HepG2 (cell line): ENCODE measurements at regions not wholly inside any gene's neighbourhood (a gene's known extent, or its start where the extent isn't known, plus 50 kb on each side); places are given as distances from the start of the nearest gene placed in this dataset.

Experiments used
- ATAC-seq: fragments of 200-7000 bp; cut with Tn5 transposase; 3 replicates; pipeline ENCODE4 v1.9.1; 2020; ENCODE audit warnings: mild to moderate bottlenecking, moderate library complexity
- BruUV-seq: library from RNA; stranded (reverse); fragments of 400-500 nt; replicated peaks from 2 replicates; lab custom pipeline; 2021; lab: Mats Ljungman, UMichigan
- CTCF ChIA-PET: fragments of 300-600 bp; formaldehyde crosslinking; extraction: SDS; loops from one replicate; lab custom pipeline; 2021; ENCODE audit warnings: low total read pairs, inconsistent platforms, low intra/inter-chr PET ratio; lab: Yijun Ruan, JAX
- POLR2A ChIA-PET: fragments of 350-600 bp; sonication (Branson Sonifier 250); formaldehyde crosslinking; loops from one replicate; lab custom pipeline; 2020; ENCODE audit warnings: antibody characterized with exemption, inconsistent platforms; lab: Yijun Ruan, JAX
- DNase-seq: peaks from one replicate; pipeline ENCODE4 v3.0.0-alpha.2; 2015; ENCODE audit warnings: low spot score
- FAIRE-seq: peaks from 3 replicates; lab custom pipeline; 2011; peaks lifted over from hg19 to GRCh38; lab: Jason Lieb, UNC
- H2AFZ ChIP-seq: one replicate; pipeline ENCODE4 v1.6.1; 2011; ENCODE audit warnings: low read length, inconsistent platforms
- H3K27ac ChIP-seq: fragments of 300-600 bp; 3 replicates; pipeline ENCODE4 v1.8.0; 2011; ENCODE audit warnings: mixed run types, mild to moderate bottlenecking, mixed read lengths, low read length, inconsistent platforms; ENCODE audit not compliant: insufficient read depth; ENCODE audit errors: extremely low read length
- H3K27me3 ChIP-seq, 2 experiments: fragments of 200-600 bp in 1 of 2; 2 replicates in 1 of 2; 3 replicates in 1 of 2; pipeline versions ENCODE4 v1.6.0 to v1.8.0; 2011; ENCODE audit warnings: low read length in 2 of 2, mild to moderate bottlenecking in 2 of 2, moderate library complexity in 2 of 2, inconsistent platforms in 1 of 2; ENCODE audit not compliant: insufficient read depth in 2 of 2, control insufficient read depth in 1 of 2
- H3K36me3 ChIP-seq, 2 experiments: fragments of 200-600 bp in 1 of 2; replicated peaks in 1 of 2; 2 replicates in 1 of 2; 3 replicates in 1 of 2; pipeline versions ENCODE4 v1.5.1 to v1.8.0; 2011; ENCODE audit warnings: low read length in 2 of 2, inconsistent platforms in 1 of 2; ENCODE audit not compliant: insufficient read depth in 2 of 2, control insufficient read depth in 1 of 2
- H3K4me1 ChIP-seq: 2 replicates; pipeline ENCODE4 v1.5.1; 2012; ENCODE audit warnings: low read length, inconsistent platforms; ENCODE audit not compliant: insufficient read depth
- H3K4me2 ChIP-seq: 2 replicates; pipeline ENCODE4 v1.6.0; 2011; ENCODE audit warnings: low read depth, low read length, inconsistent platforms
- H3K4me3 ChIP-seq, 3 experiments: fragments of 200-600 bp in 1 of 3; sonication (generic), shearing (Covaris generic) in 1 of 3; replicated peaks in 1 of 3; 2 replicates each; pipeline ENCODE4 v1.5.1; 2011 to 2016; ENCODE audit warnings: low read length in 3 of 3, inconsistent platforms in 2 of 3, low read depth in 2 of 3, mild to moderate bottlenecking in 2 of 3, control low read depth in 1 of 3, mixed read lengths in 1 of 3; ENCODE audit not compliant: insufficient read depth in 1 of 3
- H3K79me2 ChIP-seq: one replicate; pipeline ENCODE4 v1.6.1; 2011; ENCODE audit warnings: low read length, inconsistent platforms; ENCODE audit not compliant: insufficient read depth
- H3K9ac ChIP-seq: 2 replicates; pipeline ENCODE4 v1.6.0; 2011; ENCODE audit warnings: mild to moderate bottlenecking, low read depth, low read length, inconsistent platforms; ENCODE audit not compliant: insufficient read depth
- H3K9me3 ChIP-seq: 2 replicates; pipeline ENCODE4 v1.5.1; 2012; ENCODE audit warnings: mild to moderate bottlenecking, low read length
- H4K20me1 ChIP-seq: 2 replicates; pipeline ENCODE4 v1.6.0; 2011; ENCODE audit warnings: inconsistent platforms, mild to moderate bottlenecking, low read length, moderate library complexity; ENCODE audit not compliant: insufficient read depth
- ELF1 ChIP-seq: sonication (generic); formaldehyde crosslinking; IDR thresholded peaks from 2 replicates; pipeline ENCODE4 v1.4.0; 2020; ENCODE audit warnings: missing genetic modification reagents
- FOXC1 ChIP-seq: sonication (generic); formaldehyde crosslinking; IDR thresholded peaks from 2 replicates; pipeline ENCODE4 v1.8.0; 2022; ENCODE audit warnings: mild to moderate bottlenecking, missing genetic modification reagents, borderline replicate concordance
- REST ChIP-seq, 2 experiments: IDR thresholded peaks; 2 replicates each; pipeline ENCODE4 v1.6.1; 2011 to 2012; ENCODE audit warnings: low read length in 2 of 2, borderline replicate concordance in 1 of 2, low read depth in 1 of 2, mild to moderate bottlenecking in 1 of 2, moderate library complexity in 1 of 2
- ZNF224 ChIP-seq: sonication (generic); formaldehyde crosslinking; IDR thresholded peaks from 2 replicates; pipeline ENCODE4 v1.5.0; 2020; ENCODE audit warnings: mild to moderate bottlenecking, missing genetic modification reagents
- ZNF543 ChIP-seq: sonication (generic); formaldehyde crosslinking; IDR thresholded peaks from 2 replicates; pipeline ENCODE4 v1.4.0; 2020; ENCODE audit warnings: mild to moderate bottlenecking, missing genetic modification reagents
- ZNF674 ChIP-seq: sonication (generic); formaldehyde crosslinking; IDR thresholded peaks from 2 replicates; pipeline ENCODE4 v1.5.0; 2020; ENCODE audit warnings: low read depth, mild to moderate bottlenecking, missing genetic modification reagents
- WGBS: methylation state at CpG from one replicate; pipeline ENCODE4 v1.1.6; 2017; ENCODE audit warnings: low lambda C conversion rate; 5-methylcytosine and 5-hydroxymethylcytosine counted together
- in situ Hi-C: cut with HindIII; loops from 2 replicates; pipeline ENCODE4 v1.10.0; 2017; ENCODE audit warnings: low pct_unique_long_range_greater_than_20kb; ENCODE audit not compliant: extremely low pct_ligation_motif_present
- intact Hi-C: fragments of 100-400 bp; cut with micrococcal nuclease; formaldehyde crosslinking; loops from one replicate; pipeline ENCODE4 v1.10.0; 2022; ENCODE audit not compliant: unreplicated experiment

DNA sequence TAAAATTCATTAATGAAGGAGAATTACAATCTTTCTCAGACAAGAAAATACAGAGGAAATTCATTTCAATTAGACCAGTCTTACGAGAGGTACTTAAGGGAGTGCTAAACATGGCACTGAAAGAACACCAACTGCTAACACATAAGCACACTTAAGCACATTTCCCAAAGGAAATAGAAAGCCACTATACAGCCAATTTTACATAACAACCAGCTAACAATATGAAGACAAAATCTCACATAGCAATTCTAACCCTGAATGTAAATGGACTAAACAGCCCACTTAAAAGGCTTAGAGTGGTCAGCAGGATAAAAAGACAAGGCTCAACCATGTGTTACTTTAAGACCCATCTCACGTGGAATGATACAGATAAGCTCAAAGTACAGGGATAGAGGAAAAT is 339.5 kb upstream of the LUZP2 start:
- Histone ChIP-seq H3K4me3 (no peak overlapping the region), H2AFZ (no peak overlapping the region), H3K9ac (no peak overlapping the region), H3K79me2 (no peaks in the 10 kb centered on the region), H3K9me3 (no peaks in the 10 kb centered on the region), H3K36me3 (no peaks in the 10 kb centered on the region), H3K4me1 (no peaks in the 10 kb centered on the region), H4K20me1 (no peaks in the 10 kb centered on the region), H3K27ac (no peak overlapping the region), H3K4me2 (no peak overlapping the region), H3K27me3 (no peaks in the 10 kb centered on the region)
- intact Hi-C loops (no loop called here), in situ Hi-C loops (no loop called here)
- ATAC-seq, result no peak
- TF ChIP-seq FOXC1 (CRISPR knock-in tag), result no peak
- BruUV-seq, result no TSS peak
- 0% methylated on average over 2 of the region's 2 CpGs for WGBS
- CTCF ChIA-PET, result no interaction called here
- no peak for FAIRE-seq
- POLR2A ChIA-PET, result no interaction called here
- DNase-seq, result no peak

- BruUV-seq, result no TSS peak
- Histone ChIP-seq H3K9ac (no peak overlapping the region), H3K36me3 (no peaks in the 10 kb centered on the region), H3K9me3 (no peaks in the 10 kb centered on the region), H3K27me3 (no peaks in the 10 kb centered on the region), H3K4me1 (no peaks in the 10 kb centered on the region), H3K79me2 (no peaks in the 10 kb centered on the region), H3K27ac (no peak overlapping the region), H2AFZ (no peak overlapping the region), H3K4me2 (no peak overlapping the region), H4K20me1 (no peaks in the 10 kb centered on the region), H3K4me3 (no peak overlapping the region)
- ChIA-PET POLR2A (no interaction called here), CTCF (no interaction called here)
- in situ Hi-C loops, result no loop called here
- no peak for DNase-seq
- 53% methylated on average over 13 of the region's 13 CpGs for WGBS
- TF ChIP-seq ZNF674 (CRISPR knock-in tag) (no peak), REST (IDR thresholded peaks at IDR 0.05; ENCODE audit: borderline replicate concordance in 1 of 2, low read depth in 1 of 2, low read length in 2 of 2) (no peak), ZNF543 (CRISPR knock-in tag) (no peak), ELF1 (CRISPR knock-in tag) (no peak), ZNF224 (CRISPR knock-in tag) (no peak)
- no peak for ATAC-seq
- no peak for FAIRE-seq
- intact Hi-C loops, result no loop called here
These were observed 335.3 kb upstream of the LUZP2 start for GRCh38 chr11:24161587-24161986.
